Fibroblast of villous mesenchyme (primary cell): ENCODE measurements at regions not wholly inside any gene's neighbourhood (a gene's known extent, or its start where the extent isn't known, plus 50 kb on each side); places are given as distances from the start of the nearest gene placed in this dataset.
"Not testable (repeated sequence)": the region's sequence is repeated elsewhere in the genome, so short reads cannot be mapped to it uniquely, and the experiment has no call there.

Source experiments
- DNase-seq: peaks from one replicate; pipeline ENCODE4 v3.0.0-alpha.2; 2010; ENCODE audit warnings: low read depth
- H3K4me3 ChIP-seq: 2 replicates; pipeline ENCODE4 v1.5.1; 2011; ENCODE audit warnings: low read depth, mild to moderate bottlenecking, low read length
- CTCF ChIP-seq: IDR thresholded peaks from 2 replicates; pipeline ENCODE4 v1.5.1; 2012; ENCODE audit warnings: low read depth, mild to moderate bottlenecking, low read length; ENCODE audit not compliant: insufficient read depth

DNA sequence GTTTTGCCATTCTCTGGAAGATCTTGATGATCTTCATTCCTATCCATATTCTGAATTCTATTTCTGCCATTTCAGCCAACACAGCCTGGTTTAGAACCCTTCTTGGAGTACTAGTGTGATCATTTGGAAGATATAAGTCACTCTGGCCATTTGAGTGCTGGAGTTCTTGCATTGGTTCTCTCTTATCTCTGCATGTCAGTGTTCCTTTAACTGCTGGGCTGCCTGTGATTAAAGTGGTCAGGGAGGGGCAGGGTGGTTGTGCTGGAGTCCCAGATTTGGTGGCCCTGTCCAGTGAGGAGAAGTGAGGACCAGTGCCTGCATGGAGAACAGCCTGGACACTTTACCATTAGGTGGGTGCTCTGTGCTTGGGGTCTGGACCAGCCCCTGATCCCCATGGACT is 173.0 kb downstream of the SOD2 start:
- DNase-seq = no peak
- H3K4me3 ChIP-seq = no peak overlapping the region
- no peak for TF ChIP-seq CTCF

DNA sequence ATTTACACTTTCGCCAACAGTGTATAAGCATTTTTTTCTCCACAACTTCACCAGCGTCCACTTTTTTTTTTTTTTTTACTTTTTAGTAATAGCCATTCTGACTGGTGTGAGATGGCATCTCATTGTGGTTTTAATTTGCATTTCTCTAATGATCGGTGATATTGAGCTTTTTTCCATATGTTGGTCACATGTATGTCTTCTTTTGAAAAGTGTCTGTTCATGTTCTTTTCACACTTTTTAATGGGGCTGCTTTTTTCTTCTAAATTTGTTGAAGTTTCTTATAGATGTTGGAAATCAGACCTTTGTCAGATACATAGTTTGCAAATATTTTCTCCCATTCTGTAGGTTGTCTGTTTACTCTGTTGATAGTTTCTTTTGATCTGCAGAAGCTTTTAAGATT is 177.2 kb downstream of the SOD2 start:
- not testable (repeated sequence) for H3K4me3 ChIP-seq, DNase-seq

DNA sequence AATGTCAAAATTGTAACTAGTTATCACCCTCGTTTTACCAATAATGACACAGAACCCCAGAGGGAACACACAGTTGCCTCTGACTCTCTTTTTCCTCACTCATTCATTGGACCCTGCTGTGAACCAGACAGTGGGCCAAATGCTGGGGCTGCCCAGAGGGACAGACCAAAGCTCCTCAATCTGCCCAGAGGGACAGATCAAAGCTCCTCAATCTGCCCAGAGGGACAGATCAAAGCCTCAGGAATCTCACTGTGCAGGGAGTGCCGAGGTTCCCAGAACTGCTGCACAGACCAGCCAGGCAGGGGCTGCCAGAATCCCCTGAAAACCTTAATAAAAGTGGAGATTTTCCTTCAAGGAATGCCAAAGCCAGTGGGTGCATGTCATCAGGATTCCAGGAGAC is 179.1 kb downstream of the SOD2 start:
- no peak for TF ChIP-seq CTCF
- DNase-seq = no peak

DNA sequence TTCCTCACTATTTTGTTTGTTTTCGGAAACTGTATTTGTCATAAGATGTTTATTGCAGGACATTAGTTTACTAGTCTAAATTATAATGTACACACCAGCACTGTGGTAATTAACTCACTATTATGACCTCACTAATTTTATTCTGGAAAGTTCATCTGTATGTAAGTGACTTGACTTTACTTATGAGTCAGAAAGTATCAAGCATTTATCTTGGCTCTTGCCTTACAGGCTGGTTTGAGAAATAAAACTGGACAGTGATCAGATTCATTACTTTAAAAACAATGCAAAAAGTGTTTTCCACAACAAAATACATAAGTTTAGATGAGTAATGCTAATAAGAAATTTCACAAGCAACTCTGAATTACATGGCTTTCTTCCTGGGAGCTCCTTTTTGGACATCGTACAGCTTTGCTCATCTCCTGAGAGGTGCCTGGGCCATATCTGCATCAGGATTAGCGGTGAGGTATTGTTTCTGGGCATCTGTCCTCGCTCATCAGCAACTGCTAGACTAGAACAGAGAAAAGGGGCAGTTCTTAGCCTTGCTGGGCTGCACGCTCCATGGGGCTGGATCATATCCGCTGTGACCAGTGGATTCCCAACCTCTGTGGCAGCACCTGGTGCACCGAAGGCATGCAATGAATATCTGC is 179.8 kb downstream of the SOD2 start:
- TF ChIP-seq CTCF = no peak
- H3K4me3 ChIP-seq = no peak overlapping the region
- DNase-seq = no peak

More for the DNA sequence above, 179.1 kb downstream of the SOD2 start:
- no peak overlapping the region for H3K4me3 ChIP-seq

DNA sequence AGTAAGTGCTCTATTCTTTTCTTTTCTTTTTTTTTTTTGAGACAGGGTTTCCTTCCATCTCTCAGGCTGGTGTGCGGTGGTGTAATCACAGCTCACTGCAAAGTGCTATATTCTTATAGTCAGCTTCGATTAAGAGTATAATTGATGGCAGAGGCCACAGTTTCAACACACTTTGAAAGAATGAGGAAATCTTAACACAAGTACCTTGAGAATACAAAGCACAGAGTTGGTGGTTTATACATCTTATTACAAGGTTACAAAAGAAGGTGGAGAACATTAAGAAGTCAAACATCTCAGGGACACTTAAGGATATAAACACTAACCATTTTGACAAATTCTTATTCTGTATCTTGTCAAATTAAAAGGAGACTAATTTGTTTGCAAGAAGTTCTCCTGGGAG is 180.5 kb downstream of the SOD2 start:
- H3K4me3 ChIP-seq = no peak overlapping the region
- TF ChIP-seq CTCF = no peak
- no peak for DNase-seq

DNA sequence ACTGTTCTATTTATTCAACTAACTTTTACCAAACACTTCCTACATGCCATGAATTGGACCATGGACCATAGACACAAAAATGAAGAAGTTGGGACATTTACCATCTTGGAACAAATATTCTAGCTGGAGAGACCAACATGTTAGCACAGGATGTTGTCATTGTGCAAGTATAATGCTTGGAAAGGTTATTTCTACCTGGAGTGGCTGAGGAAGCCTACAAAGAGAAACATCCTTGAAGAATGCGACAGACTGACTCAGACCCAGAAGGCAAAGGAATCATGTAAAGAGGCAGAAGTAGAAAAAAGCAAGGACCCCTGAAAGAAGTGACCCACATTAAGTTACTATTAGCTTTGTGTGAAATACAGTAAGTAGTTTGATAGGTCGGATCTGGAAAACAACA is 180.9 kb downstream of the SOD2 start:
- H3K4me3 ChIP-seq = no peak overlapping the region
- no peak for DNase-seq

GRCh38 chr6:159510141-159510540 is 182.9 kb downstream of the SOD2 start:
- TF ChIP-seq CTCF = no peak
- no peak for DNase-seq
- no peak overlapping the region for H3K4me3 ChIP-seq

More for the DNA sequence above, 180.9 kb downstream of the SOD2 start:
- TF ChIP-seq CTCF = no peak
